HepG2 (cell line): ENCODE measurements at regions not wholly inside any gene's neighbourhood (a gene's known extent, or its start where the extent isn't known, plus 50 kb on each side); places are given as distances from the start of the nearest gene placed in this dataset.

Source experiments
- ATAC-seq: fragments of 200-7000 bp; cut with Tn5 transposase; 3 replicates; pipeline ENCODE4 v1.9.1; 2020; ENCODE audit warnings: mild to moderate bottlenecking, moderate library complexity
- BruUV-seq: library from RNA; stranded (reverse); fragments of 400-500 nt; replicated peaks from 2 replicates; lab custom pipeline; 2021; lab: Mats Ljungman, UMichigan
- CTCF ChIA-PET: fragments of 300-600 bp; formaldehyde crosslinking; extraction: SDS; loops from one replicate; lab custom pipeline; 2021; ENCODE audit warnings: low total read pairs, inconsistent platforms, low intra/inter-chr PET ratio; lab: Yijun Ruan, JAX
- POLR2A ChIA-PET: fragments of 350-600 bp; sonication (Branson Sonifier 250); formaldehyde crosslinking; loops from one replicate; lab custom pipeline; 2020; ENCODE audit warnings: antibody characterized with exemption, inconsistent platforms; lab: Yijun Ruan, JAX
- DNase-seq: peaks from one replicate; pipeline ENCODE4 v3.0.0-alpha.2; 2015; ENCODE audit warnings: low spot score
- FAIRE-seq: peaks from 3 replicates; lab custom pipeline; 2011; peaks lifted over from hg19 to GRCh38; lab: Jason Lieb, UNC
- H2AFZ ChIP-seq: one replicate; pipeline ENCODE4 v1.6.1; 2011; ENCODE audit warnings: low read length, inconsistent platforms
- H3K27ac ChIP-seq: fragments of 300-600 bp; 3 replicates; pipeline ENCODE4 v1.8.0; 2011; ENCODE audit warnings: mixed run types, mild to moderate bottlenecking, mixed read lengths, low read length, inconsistent platforms; ENCODE audit not compliant: insufficient read depth; ENCODE audit errors: extremely low read length
- H3K27me3 ChIP-seq, 2 experiments: fragments of 200-600 bp in 1 of 2; 2 replicates in 1 of 2; 3 replicates in 1 of 2; pipeline versions ENCODE4 v1.6.0 to v1.8.0; 2011; ENCODE audit warnings: low read length in 2 of 2, mild to moderate bottlenecking in 2 of 2, moderate library complexity in 2 of 2, inconsistent platforms in 1 of 2; ENCODE audit not compliant: insufficient read depth in 2 of 2, control insufficient read depth in 1 of 2
- H3K36me3 ChIP-seq, 2 experiments: fragments of 200-600 bp in 1 of 2; replicated peaks in 1 of 2; 2 replicates in 1 of 2; 3 replicates in 1 of 2; pipeline versions ENCODE4 v1.5.1 to v1.8.0; 2011; ENCODE audit warnings: low read length in 2 of 2, inconsistent platforms in 1 of 2; ENCODE audit not compliant: insufficient read depth in 2 of 2, control insufficient read depth in 1 of 2
- H3K4me1 ChIP-seq: 2 replicates; pipeline ENCODE4 v1.5.1; 2012; ENCODE audit warnings: low read length, inconsistent platforms; ENCODE audit not compliant: insufficient read depth
- H3K4me2 ChIP-seq: 2 replicates; pipeline ENCODE4 v1.6.0; 2011; ENCODE audit warnings: low read depth, low read length, inconsistent platforms
- H3K4me3 ChIP-seq, 3 experiments: fragments of 200-600 bp in 1 of 3; sonication (generic), shearing (Covaris generic) in 1 of 3; replicated peaks in 1 of 3; 2 replicates each; pipeline ENCODE4 v1.5.1; 2011 to 2016; ENCODE audit warnings: low read length in 3 of 3, inconsistent platforms in 2 of 3, low read depth in 2 of 3, mild to moderate bottlenecking in 2 of 3, control low read depth in 1 of 3, mixed read lengths in 1 of 3; ENCODE audit not compliant: insufficient read depth in 1 of 3
- H3K79me2 ChIP-seq: one replicate; pipeline ENCODE4 v1.6.1; 2011; ENCODE audit warnings: low read length, inconsistent platforms; ENCODE audit not compliant: insufficient read depth
- H3K9ac ChIP-seq: 2 replicates; pipeline ENCODE4 v1.6.0; 2011; ENCODE audit warnings: mild to moderate bottlenecking, low read depth, low read length, inconsistent platforms; ENCODE audit not compliant: insufficient read depth
- H3K9me3 ChIP-seq: 2 replicates; pipeline ENCODE4 v1.5.1; 2012; ENCODE audit warnings: mild to moderate bottlenecking, low read length
- H4K20me1 ChIP-seq: 2 replicates; pipeline ENCODE4 v1.6.0; 2011; ENCODE audit warnings: inconsistent platforms, mild to moderate bottlenecking, low read length, moderate library complexity; ENCODE audit not compliant: insufficient read depth
- BRCA1 ChIP-seq: sonication (generic); formaldehyde crosslinking; IDR thresholded peaks from 2 replicates; pipeline ENCODE4 v1.4.0; 2020; ENCODE audit warnings: missing genetic modification reagents
- FOSL2 ChIP-seq: sonication (generic); formaldehyde crosslinking; IDR thresholded peaks from 2 replicates; pipeline ENCODE4 v1.4.0; 2020; ENCODE audit warnings: missing genetic modification reagents
- NR3C1 ChIP-seq: sonication (generic); formaldehyde crosslinking; IDR thresholded peaks from 2 replicates; pipeline ENCODE4 v1.4.0; 2020; ENCODE audit warnings: missing genetic modification reagents
- TMF1 ChIP-seq: sonication (generic); formaldehyde crosslinking; IDR thresholded peaks from 2 replicates; pipeline ENCODE4 v1.8.1; 2022; ENCODE audit warnings: low read depth, missing genetic modification reagents
- ZNF138 ChIP-seq: sonication (generic); formaldehyde crosslinking; IDR thresholded peaks from 2 replicates; pipeline ENCODE4 v1.5.0; 2020; ENCODE audit warnings: mild to moderate bottlenecking, low read depth, missing genetic modification reagents
- ZNF160 ChIP-seq: sonication (generic); formaldehyde crosslinking; IDR thresholded peaks from 2 replicates; pipeline ENCODE4 v1.8.0; 2022; ENCODE audit warnings: mild to moderate bottlenecking, inconsistent platforms, missing genetic modification reagents
- ZNF234 ChIP-seq: sonication (generic); formaldehyde crosslinking; conservative IDR thresholded peaks from 2 replicates; pipeline ENCODE4 v1.5.1; 2020; ENCODE audit warnings: mild to moderate bottlenecking, missing genetic modification reagents
- ZNF326 ChIP-seq: sonication (generic); formaldehyde crosslinking; IDR thresholded peaks from 2 replicates; pipeline ENCODE4 v1.4.0; 2020; ENCODE audit warnings: missing genetic modification reagents, borderline replicate concordance
- ZNF569 ChIP-seq: sonication (generic); formaldehyde crosslinking; IDR thresholded peaks from 2 replicates; pipeline ENCODE4 v1.5.0; 2020; ENCODE audit warnings: mild to moderate bottlenecking, missing genetic modification reagents, moderate library complexity, borderline replicate concordance
- WGBS: methylation state at CpG from one replicate; pipeline ENCODE4 v1.1.6; 2017; ENCODE audit warnings: low lambda C conversion rate; 5-methylcytosine and 5-hydroxymethylcytosine counted together
- in situ Hi-C: cut with HindIII; loops from 2 replicates; pipeline ENCODE4 v1.10.0; 2017; ENCODE audit warnings: low pct_unique_long_range_greater_than_20kb; ENCODE audit not compliant: extremely low pct_ligation_motif_present
- intact Hi-C: fragments of 100-400 bp; cut with micrococcal nuclease; formaldehyde crosslinking; loops from one replicate; pipeline ENCODE4 v1.10.0; 2022; ENCODE audit not compliant: unreplicated experiment
- TF ChIP-seq, protein P1 (sequence below), 2 experiments: sonication (generic) in 1 of 2; formaldehyde crosslinking in 1 of 2; IDR thresholded peaks; 2 replicates each; pipeline versions ENCODE4 v1.5.1 to v1.6.1; 2011 to 2020; ENCODE audit warnings: borderline replicate concordance in 1 of 2, low read depth in 1 of 2, low read length in 1 of 2, mild to moderate bottlenecking in 1 of 2, missing genetic modification reagents in 1 of 2, moderate library complexity in 1 of 2
- TF ChIP-seq, protein P2 (sequence below): sonication (generic); formaldehyde crosslinking; IDR thresholded peaks from 2 replicates; pipeline ENCODE4 v1.4.0; 2020; ENCODE audit warnings: missing genetic modification reagents, borderline replicate concordance
- TF ChIP-seq, protein P3 (sequence below): sonication (generic); formaldehyde crosslinking; IDR thresholded peaks from 2 replicates; pipeline ENCODE4 v1.4.0; 2020; ENCODE audit warnings: mild to moderate bottlenecking, missing genetic modification reagents
- TF ChIP-seq, protein P4 (sequence below): IDR thresholded peaks from 2 replicates; pipeline ENCODE4 v1.6.1; 2018; ENCODE audit warnings: missing genetic modification reagents

DNA sequence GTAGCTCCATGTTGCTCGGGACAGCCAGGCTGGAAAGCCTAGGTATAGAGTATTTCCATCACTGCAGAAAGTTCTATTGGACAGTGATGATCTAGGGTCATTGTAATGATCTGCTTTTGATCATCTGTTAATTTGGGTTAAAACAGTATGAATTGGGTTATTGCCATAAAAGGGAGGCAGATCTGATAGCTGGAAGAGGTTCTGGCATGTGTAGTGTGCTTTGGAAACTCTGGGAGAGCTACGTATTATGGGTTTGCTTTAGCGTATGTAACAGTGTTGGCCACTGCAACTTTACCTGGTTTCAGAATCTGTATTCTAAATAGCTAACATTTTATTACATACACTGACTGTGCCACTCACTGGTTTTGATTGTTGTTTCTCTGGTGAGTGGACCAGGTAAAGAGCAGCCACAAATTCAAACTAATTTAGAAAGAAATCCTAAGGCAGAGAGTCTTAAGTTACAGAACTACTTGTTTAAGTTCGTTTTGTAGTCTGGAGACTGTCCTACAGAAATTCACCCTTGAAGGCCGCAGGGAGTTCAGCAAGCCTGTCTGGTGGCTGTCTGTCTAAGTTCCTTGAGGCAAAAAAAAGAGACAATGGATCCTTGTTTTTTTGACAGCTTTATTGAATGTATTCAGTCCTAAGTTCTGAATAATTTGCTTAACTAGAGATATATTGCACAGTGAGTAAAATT lies 300.3 kb downstream of the PRL start:
- FAIRE-seq: no peak
- 38% methylated on average over 5 of the region's 5 CpGs for WGBS
- Histone ChIP-seq H3K27ac (no peak overlapping the region), H3K4me3 (no peak overlapping the region), H3K79me2 (no peaks in the 10 kb centered on the region), H2AFZ (no peak overlapping the region), H3K4me1 (no peaks in the 10 kb centered on the region), H4K20me1 (no peaks in the 10 kb centered on the region), H3K9me3 (no peaks in the 10 kb centered on the region), H3K27me3 (no peaks in the 10 kb centered on the region; a peak in 1 of 5 replicates), H3K36me3 (no peaks in the 10 kb centered on the region), H3K9ac (no peak overlapping the region), H3K4me2 (no peak overlapping the region)
- in situ Hi-C loops: no loop called here
- ChIA-PET POLR2A (no interaction called here), CTCF (no interaction called here)
- TF ChIP-seq NR3C1 (no peak), ZNF326 (CRISPR knock-in tag) (no peak), BRCA1 (CRISPR knock-in tag) (no peak), ZNF234 (CRISPR knock-in tag) (no peak), TMF1 (CRISPR knock-in tag) (no peak), ZNF160 (CRISPR knock-in tag) (no peak), ZNF569 (CRISPR knock-in tag) (no peak), FOSL2 (CRISPR knock-in tag) (no peak), ZNF138 (no peak)
- TF ChIP-seq, protein P1, sequence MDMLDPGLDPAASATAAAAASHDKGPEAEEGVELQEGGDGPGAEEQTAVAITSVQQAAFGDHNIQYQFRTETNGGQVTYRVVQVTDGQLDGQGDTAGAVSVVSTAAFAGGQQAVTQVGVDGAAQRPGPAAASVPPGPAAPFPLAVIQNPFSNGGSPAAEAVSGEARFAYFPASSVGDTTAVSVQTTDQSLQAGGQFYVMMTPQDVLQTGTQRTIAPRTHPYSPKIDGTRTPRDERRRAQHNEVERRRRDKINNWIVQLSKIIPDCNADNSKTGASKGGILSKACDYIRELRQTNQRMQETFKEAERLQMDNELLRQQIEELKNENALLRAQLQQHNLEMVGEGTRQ (IDR thresholded peaks at IDR 0.05; ENCODE audit: low read depth, low read length): no peak
- TF ChIP-seq, protein P1 (CRISPR knock-in tag; IDR thresholded peaks at IDR 0.05; ENCODE audit: borderline replicate concordance): no peak
- TF ChIP-seq, protein P2, sequence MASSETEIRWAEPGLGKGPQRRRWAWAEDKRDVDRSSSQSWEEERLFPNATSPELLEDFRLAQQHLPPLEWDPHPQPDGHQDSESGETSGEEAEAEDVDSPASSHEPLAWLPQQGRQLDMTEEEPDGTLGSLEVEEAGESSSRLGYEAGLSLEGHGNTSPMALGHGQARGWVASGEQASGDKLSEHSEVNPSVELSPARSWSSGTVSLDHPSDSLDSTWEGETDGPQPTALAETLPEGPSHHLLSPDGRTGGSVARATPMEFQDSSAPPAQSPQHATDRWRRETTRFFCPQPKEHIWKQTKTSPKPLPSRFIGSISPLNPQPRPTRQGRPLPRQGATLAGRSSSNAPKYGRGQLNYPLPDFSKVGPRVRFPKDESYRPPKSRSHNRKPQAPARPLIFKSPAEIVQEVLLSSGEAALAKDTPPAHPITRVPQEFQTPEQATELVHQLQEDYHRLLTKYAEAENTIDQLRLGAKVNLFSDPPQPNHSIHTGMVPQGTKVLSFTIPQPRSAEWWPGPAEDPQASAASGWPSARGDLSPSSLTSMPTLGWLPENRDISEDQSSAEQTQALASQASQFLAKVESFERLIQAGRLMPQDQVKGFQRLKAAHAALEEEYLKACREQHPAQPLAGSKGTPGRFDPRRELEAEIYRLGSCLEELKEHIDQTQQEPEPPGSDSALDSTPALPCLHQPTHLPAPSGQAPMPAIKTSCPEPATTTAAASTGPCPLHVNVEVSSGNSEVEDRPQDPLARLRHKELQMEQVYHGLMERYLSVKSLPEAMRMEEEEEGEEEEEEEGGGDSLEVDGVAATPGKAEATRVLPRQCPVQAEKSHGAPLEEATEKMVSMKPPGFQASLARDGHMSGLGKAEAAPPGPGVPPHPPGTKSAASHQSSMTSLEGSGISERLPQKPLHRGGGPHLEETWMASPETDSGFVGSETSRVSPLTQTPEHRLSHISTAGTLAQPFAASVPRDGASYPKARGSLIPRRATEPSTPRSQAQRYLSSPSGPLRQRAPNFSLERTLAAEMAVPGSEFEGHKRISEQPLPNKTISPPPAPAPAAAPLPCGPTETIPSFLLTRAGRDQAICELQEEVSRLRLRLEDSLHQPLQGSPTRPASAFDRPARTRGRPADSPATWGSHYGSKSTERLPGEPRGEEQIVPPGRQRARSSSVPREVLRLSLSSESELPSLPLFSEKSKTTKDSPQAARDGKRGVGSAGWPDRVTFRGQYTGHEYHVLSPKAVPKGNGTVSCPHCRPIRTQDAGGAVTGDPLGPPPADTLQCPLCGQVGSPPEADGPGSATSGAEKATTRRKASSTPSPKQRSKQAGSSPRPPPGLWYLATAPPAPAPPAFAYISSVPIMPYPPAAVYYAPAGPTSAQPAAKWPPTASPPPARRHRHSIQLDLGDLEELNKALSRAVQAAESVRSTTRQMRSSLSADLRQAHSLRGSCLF: no peak
- TF ChIP-seq, protein P3, sequence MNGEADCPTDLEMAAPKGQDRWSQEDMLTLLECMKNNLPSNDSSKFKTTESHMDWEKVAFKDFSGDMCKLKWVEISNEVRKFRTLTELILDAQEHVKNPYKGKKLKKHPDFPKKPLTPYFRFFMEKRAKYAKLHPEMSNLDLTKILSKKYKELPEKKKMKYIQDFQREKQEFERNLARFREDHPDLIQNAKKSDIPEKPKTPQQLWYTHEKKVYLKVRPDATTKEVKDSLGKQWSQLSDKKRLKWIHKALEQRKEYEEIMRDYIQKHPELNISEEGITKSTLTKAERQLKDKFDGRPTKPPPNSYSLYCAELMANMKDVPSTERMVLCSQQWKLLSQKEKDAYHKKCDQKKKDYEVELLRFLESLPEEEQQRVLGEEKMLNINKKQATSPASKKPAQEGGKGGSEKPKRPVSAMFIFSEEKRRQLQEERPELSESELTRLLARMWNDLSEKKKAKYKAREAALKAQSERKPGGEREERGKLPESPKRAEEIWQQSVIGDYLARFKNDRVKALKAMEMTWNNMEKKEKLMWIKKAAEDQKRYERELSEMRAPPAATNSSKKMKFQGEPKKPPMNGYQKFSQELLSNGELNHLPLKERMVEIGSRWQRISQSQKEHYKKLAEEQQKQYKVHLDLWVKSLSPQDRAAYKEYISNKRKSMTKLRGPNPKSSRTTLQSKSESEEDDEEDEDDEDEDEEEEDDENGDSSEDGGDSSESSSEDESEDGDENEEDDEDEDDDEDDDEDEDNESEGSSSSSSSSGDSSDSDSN (CRISPR knock-in tag): no peak
- TF ChIP-seq, protein P4, sequence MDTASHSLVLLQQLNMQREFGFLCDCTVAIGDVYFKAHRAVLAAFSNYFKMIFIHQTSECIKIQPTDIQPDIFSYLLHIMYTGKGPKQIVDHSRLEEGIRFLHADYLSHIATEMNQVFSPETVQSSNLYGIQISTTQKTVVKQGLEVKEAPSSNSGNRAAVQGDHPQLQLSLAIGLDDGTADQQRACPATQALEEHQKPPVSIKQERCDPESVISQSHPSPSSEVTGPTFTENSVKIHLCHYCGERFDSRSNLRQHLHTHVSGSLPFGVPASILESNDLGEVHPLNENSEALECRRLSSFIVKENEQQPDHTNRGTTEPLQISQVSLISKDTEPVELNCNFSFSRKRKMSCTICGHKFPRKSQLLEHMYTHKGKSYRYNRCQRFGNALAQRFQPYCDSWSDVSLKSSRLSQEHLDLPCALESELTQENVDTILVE (CRISPR knock-in tag): no peak
- no peak for DNase-seq
- BruUV-seq: no TSS peak
- ATAC-seq: no peak
- intact Hi-C loops: no loop called here
